ENCODE measurements at regions not wholly inside any gene's neighbourhood (a gene's known extent, or its start where the extent isn't known, plus 50 kb on each side); places are given as distances from the start of the nearest gene placed in this dataset.

DNA sequence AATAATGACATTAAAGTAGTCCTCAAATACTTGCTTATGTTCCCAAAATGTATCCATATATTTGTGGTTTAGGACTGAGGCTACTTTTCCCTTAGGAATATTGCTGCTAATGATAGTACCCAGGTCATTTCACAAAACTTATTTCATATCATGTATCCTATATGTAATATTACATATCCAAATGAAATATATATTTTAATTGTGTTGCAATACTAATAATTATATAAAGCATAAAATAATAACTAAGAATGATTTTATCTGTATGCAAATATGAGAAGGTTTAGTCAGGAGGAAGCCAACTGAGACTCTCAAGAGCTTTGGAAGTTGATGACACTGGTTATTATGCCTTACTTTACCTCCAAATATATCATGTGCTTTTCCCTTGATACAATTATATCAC lies 231.5 kb upstream of the KLF14 start (continued):
- TF ChIP-seq, protein P1, sequence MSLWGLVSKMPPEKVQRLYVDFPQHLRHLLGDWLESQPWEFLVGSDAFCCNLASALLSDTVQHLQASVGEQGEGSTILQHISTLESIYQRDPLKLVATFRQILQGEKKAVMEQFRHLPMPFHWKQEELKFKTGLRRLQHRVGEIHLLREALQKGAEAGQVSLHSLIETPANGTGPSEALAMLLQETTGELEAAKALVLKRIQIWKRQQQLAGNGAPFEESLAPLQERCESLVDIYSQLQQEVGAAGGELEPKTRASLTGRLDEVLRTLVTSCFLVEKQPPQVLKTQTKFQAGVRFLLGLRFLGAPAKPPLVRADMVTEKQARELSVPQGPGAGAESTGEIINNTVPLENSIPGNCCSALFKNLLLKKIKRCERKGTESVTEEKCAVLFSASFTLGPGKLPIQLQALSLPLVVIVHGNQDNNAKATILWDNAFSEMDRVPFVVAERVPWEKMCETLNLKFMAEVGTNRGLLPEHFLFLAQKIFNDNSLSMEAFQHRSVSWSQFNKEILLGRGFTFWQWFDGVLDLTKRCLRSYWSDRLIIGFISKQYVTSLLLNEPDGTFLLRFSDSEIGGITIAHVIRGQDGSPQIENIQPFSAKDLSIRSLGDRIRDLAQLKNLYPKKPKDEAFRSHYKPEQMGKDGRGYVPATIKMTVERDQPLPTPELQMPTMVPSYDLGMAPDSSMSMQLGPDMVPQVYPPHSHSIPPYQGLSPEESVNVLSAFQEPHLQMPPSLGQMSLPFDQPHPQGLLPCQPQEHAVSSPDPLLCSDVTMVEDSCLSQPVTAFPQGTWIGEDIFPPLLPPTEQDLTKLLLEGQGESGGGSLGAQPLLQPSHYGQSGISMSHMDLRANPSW (CRISPR knock-in tag; conservative IDR thresholded peaks at IDR 0.05; ENCODE audit: low read depth), result no peak
- TF ChIP-seq ZBTB21 (CRISPR knock-in tag; IDR thresholded peaks at IDR 0.05; ENCODE audit: borderline replicate concordance) (no peak), ESRRA (CRISPR knock-in tag; IDR thresholded peaks at IDR 0.05; ENCODE audit: borderline replicate concordance) (no peak), EMX1 (CRISPR knock-in tag; IDR thresholded peaks at IDR 0.05) (no peak), ZNF138 (CRISPR knock-in tag; conservative IDR thresholded peaks at IDR 0.05) (no peak), JUN (CRISPR knock-in tag; IDR thresholded peaks at IDR 0.05) (no peak), TCF7 (CRISPR knock-in tag; IDR thresholded peaks at IDR 0.05; ENCODE audit: low read depth) (no peak)
- TF ChIP-seq, protein P2, sequence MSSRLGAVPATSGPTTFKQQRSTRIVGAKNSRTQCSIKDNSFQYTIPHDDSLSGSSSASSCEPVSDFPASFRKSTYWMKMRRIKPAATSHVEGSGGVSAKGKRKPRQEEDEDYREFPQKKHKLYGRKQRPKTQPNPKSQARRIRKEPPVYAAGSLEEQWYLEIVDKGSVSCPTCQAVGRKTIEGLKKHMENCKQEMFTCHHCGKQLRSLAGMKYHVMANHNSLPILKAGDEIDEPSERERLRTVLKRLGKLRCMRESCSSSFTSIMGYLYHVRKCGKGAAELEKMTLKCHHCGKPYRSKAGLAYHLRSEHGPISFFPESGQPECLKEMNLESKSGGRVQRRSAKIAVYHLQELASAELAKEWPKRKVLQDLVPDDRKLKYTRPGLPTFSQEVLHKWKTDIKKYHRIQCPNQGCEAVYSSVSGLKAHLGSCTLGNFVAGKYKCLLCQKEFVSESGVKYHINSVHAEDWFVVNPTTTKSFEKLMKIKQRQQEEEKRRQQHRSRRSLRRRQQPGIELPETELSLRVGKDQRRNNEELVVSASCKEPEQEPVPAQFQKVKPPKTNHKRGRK (CRISPR knock-in tag; IDR thresholded peaks at IDR 0.05; ENCODE audit: borderline replicate concordance), result no peak
- TF ChIP-seq, protein P3, sequence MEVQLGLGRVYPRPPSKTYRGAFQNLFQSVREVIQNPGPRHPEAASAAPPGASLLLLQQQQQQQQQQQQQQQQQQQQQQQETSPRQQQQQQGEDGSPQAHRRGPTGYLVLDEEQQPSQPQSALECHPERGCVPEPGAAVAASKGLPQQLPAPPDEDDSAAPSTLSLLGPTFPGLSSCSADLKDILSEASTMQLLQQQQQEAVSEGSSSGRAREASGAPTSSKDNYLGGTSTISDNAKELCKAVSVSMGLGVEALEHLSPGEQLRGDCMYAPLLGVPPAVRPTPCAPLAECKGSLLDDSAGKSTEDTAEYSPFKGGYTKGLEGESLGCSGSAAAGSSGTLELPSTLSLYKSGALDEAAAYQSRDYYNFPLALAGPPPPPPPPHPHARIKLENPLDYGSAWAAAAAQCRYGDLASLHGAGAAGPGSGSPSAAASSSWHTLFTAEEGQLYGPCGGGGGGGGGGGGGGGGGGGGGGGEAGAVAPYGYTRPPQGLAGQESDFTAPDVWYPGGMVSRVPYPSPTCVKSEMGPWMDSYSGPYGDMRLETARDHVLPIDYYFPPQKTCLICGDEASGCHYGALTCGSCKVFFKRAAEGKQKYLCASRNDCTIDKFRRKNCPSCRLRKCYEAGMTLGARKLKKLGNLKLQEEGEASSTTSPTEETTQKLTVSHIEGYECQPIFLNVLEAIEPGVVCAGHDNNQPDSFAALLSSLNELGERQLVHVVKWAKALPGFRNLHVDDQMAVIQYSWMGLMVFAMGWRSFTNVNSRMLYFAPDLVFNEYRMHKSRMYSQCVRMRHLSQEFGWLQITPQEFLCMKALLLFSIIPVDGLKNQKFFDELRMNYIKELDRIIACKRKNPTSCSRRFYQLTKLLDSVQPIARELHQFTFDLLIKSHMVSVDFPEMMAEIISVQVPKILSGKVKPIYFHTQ (CRISPR knock-in tag; IDR thresholded peaks at IDR 0.05), result no peak
- TF ChIP-seq, protein P4, sequence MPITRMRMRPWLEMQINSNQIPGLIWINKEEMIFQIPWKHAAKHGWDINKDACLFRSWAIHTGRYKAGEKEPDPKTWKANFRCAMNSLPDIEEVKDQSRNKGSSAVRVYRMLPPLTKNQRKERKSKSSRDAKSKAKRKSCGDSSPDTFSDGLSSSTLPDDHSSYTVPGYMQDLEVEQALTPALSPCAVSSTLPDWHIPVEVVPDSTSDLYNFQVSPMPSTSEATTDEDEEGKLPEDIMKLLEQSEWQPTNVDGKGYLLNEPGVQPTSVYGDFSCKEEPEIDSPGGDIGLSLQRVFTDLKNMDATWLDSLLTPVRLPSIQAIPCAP (CRISPR knock-in tag; IDR thresholded peaks at IDR 0.05), result no peak
- TF ChIP-seq, protein P5, sequence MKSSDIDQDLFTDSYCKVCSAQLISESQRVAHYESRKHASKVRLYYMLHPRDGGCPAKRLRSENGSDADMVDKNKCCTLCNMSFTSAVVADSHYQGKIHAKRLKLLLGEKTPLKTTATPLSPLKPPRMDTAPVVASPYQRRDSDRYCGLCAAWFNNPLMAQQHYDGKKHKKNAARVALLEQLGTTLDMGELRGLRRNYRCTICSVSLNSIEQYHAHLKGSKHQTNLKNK (CRISPR knock-in tag; IDR thresholded peaks at IDR 0.05), result no peak

DNA sequence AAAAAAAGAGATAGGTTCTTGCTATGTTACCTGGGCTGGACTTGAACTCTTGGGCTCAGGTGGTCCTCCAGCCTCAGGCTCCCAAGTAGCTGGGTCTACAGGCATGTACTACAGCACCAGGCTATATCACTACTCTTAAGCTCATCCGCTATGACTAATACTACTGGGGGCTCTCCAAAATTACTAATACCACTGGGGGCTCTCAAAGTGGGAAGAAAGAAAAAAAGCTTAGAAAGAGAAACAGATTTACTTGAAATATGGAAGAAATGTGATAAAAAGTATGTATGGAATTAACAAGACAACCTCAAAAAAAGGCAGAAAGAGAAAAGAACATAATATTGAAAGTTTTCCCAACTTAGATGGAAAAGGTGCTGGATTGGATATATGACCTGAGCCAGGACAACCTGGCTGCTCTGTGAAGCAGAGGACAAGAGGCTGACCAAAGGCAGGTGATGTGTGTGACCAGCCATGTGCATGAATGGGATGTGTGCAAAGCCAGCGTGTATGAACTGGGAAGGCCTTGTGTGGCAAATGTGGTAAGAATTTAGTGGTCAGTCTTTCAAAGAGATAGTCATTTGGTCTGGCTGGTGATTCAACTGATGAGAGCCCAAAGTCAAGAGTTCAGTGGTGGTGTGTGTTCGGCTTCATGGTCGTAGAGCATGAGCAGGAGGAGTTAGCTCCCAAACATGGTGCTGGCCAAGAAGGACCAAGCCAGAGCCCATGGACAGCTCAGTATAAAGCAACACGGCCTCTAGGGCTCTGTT lies 232.4 kb upstream of the KLF14 start:
- H3K36me3 Mint-ChIP-seq, result peaks cover 3% of the 10 kb centered on the region; the same call in 1 of the 2 replicates
- no peak overlapping the region for H3K4me3 Mint-ChIP-seq
- DNase-seq (ENCODE audit: low spot score), result no peak
- H3K4me1 Mint-ChIP-seq, result no peaks in the 10 kb centered on the region; the same call in 1 of the 2 replicates
- no peaks in the 10 kb centered on the region for H3K27me3 Mint-ChIP-seq (ENCODE audit: low read depth)
- ATAC-seq, result no peak
- H3K9me3 Mint-ChIP-seq, result no peaks in the 10 kb centered on the region
- POLR2A ChIA-PET, result no interaction called here
- H3K27ac Mint-ChIP-seq, result no peak overlapping the region
- CTCF ChIA-PET, result interaction anchor here (0.5 to 2.6 kb wide), 3 partner anchors 60 to 71 kb away, joined by 3 to 7 read pairs (median 4); no protein-coding TSS in a partner anchor
- TF ChIP-seq NR1H2 (CRISPR knock-in tag; IDR thresholded peaks at IDR 0.05) (no peak), SOX15 (CRISPR knock-in tag; IDR thresholded peaks at IDR 0.05) (no peak), ZNF416 (CRISPR knock-in tag; IDR thresholded peaks at IDR 0.05) (no peak)
- TF ChIP-seq, protein P6, sequence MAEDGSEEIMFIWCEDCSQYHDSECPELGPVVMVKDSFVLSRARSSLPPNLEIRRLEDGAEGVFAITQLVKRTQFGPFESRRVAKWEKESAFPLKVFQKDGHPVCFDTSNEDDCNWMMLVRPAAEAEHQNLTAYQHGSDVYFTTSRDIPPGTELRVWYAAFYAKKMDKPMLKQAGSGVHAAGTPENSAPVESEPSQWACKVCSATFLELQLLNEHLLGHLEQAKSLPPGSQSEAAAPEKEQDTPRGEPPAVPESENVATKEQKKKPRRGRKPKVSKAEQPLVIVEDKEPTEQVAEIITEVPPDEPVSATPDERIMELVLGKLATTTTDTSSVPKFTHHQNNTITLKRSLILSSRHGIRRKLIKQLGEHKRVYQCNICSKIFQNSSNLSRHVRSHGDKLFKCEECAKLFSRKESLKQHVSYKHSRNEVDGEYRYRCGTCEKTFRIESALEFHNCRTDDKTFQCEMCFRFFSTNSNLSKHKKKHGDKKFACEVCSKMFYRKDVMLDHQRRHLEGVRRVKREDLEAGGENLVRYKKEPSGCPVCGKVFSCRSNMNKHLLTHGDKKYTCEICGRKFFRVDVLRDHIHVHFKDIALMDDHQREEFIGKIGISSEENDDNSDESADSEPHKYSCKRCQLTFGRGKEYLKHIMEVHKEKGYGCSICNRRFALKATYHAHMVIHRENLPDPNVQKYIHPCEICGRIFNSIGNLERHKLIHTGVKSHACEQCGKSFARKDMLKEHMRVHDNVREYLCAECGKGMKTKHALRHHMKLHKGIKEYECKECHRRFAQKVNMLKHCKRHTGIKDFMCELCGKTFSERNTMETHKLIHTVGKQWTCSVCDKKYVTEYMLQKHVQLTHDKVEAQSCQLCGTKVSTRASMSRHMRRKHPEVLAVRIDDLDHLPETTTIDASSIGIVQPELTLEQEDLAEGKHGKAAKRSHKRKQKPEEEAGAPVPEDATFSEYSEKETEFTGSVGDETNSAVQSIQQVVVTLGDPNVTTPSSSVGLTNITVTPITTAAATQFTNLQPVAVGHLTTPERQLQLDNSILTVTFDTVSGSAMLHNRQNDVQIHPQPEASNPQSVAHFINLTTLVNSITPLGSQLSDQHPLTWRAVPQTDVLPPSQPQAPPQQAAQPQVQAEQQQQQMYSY (CRISPR knock-in tag; IDR thresholded peaks at IDR 0.05), result no peak
- TF ChIP-seq, protein P3 (CRISPR knock-in tag; IDR thresholded peaks at IDR 0.05), result no peak

Data from WTC11 (cell line).